ENCODE measurements at regions not wholly inside any gene's neighbourhood (a gene's known extent, or its start where the extent isn't known, plus 50 kb on each side); places are given as distances from the start of the nearest gene placed in this dataset.
"Not testable (repeated sequence)": the region's sequence is repeated elsewhere in the genome, so short reads cannot be mapped to it uniquely, and the experiment has no call there.

- H3K36me3 ChIP-seq (ENCODE audit: control insufficient read depth in 1 of 2, insufficient read depth in 2 of 2, low read depth in 1 of 2, low read length in 2 of 2), result no peaks in the 10 kb centered on the region
- no peak overlapping the region for H2AFZ ChIP-seq (ENCODE audit: low read depth, low read length)
- WGBS, result 83% methylated on average over 8 of the region's 8 CpGs
Observed at GRCh38 chr7:65489260-65489767, 115.7 kb downstream of the ZNF92 start.

GRCh38 chr7:65496697-65497096 is 123.0 kb downstream of the ZNF92 start:
- not testable (repeated sequence) for H3K18ac ChIP-seq (ENCODE audit: low read depth in 1 of 2, low read length in 2 of 2); H2BK15ac ChIP-seq (ENCODE audit: low read depth, poor library complexity, severe bottlenecking); H2AK5ac ChIP-seq (ENCODE audit: low read length, severe bottlenecking); H3K23ac ChIP-seq (ENCODE audit: low read length in 2 of 2); H3K36me3 ChIP-seq (ENCODE audit: control insufficient read depth in 1 of 2, insufficient read depth in 2 of 2, low read depth in 1 of 2, low read length in 2 of 2); H4K8ac ChIP-seq (ENCODE audit: low read length); DNase-seq; H3K79me1 ChIP-seq (replicated peaks; ENCODE audit: low read length, poor library complexity, severe bottlenecking); H3K27me3 ChIP-seq (ENCODE audit: control insufficient read depth in 1 of 2, insufficient read depth in 1 of 2, low read length in 2 of 2); H3K4me3 ChIP-seq (ENCODE audit: insufficient read depth in 1 of 2, low read depth in 1 of 2, low read length in 2 of 2); H2BK12ac ChIP-seq (ENCODE audit: low read length in 2 of 2); H3K27ac ChIP-seq (ENCODE audit: low read length, poor library complexity, severe bottlenecking); H3K9ac ChIP-seq (ENCODE audit: low read length); H3K4me2 ChIP-seq (ENCODE audit: low read length, poor library complexity, severe bottlenecking); H4K91ac ChIP-seq (ENCODE audit: low read length); H3K14ac ChIP-seq (ENCODE audit: low read length in 2 of 2); H3K4ac ChIP-seq (ENCODE audit: low read depth in 1 of 2, low read length in 2 of 2); H2BK120ac ChIP-seq (ENCODE audit: low read depth, low read length); H2AFZ ChIP-seq (ENCODE audit: low read depth, low read length); H3K9me3 ChIP-seq (ENCODE audit: control insufficient read depth, low read length); H3K4me1 ChIP-seq (ENCODE audit: control insufficient read depth, insufficient read depth, low read depth, low read length); H2BK5ac ChIP-seq (ENCODE audit: low read depth, low read length, poor library complexity, severe bottlenecking)
- no CpG with 5 or more reads among the region's 2 CpGs for WGBS

More at GRCh38 chr7:65489260-65489767, 115.7 kb downstream of the ZNF92 start:
- H3K27ac ChIP-seq (ENCODE audit: low read length, poor library complexity, severe bottlenecking), result no peak overlapping the region
- no peak overlapping the region for H4K91ac ChIP-seq (ENCODE audit: low read length)
- H3K23ac ChIP-seq (ENCODE audit: low read length in 2 of 2), result no peak overlapping the region
- no peak overlapping the region for H3K18ac ChIP-seq (ENCODE audit: low read depth in 1 of 2, low read length in 2 of 2)
- no peaks in the 10 kb centered on the region for H3K4me1 ChIP-seq (ENCODE audit: control insufficient read depth, insufficient read depth, low read depth, low read length)
- H3K4me2 ChIP-seq (ENCODE audit: low read length, poor library complexity, severe bottlenecking), result no peak overlapping the region
- no peak overlapping the region for H2BK5ac ChIP-seq (ENCODE audit: low read depth, low read length, poor library complexity, severe bottlenecking)
- H3K27me3 ChIP-seq (ENCODE audit: control insufficient read depth in 1 of 2, insufficient read depth in 1 of 2, low read length in 2 of 2), result no peaks in the 10 kb centered on the region
- no peaks in the 10 kb centered on the region for H3K79me1 ChIP-seq (replicated peaks; ENCODE audit: low read length, poor library complexity, severe bottlenecking)
- H2BK120ac ChIP-seq (ENCODE audit: low read depth, low read length), result no peak overlapping the region
- no peak overlapping the region for H4K8ac ChIP-seq (ENCODE audit: low read length)
- H3K4me3 ChIP-seq (ENCODE audit: insufficient read depth in 1 of 2, low read depth in 1 of 2, low read length in 2 of 2), result no peak overlapping the region
- H2AK5ac ChIP-seq (ENCODE audit: low read length, severe bottlenecking), result no peak overlapping the region
- peaks cover 18% of the 10 kb centered on the region for H3K9me3 ChIP-seq (ENCODE audit: control insufficient read depth, low read length)
- no peak for DNase-seq
- no peak overlapping the region for H2BK12ac ChIP-seq (ENCODE audit: low read length in 2 of 2)
- H3K4ac ChIP-seq (ENCODE audit: low read depth in 1 of 2, low read length in 2 of 2), result no peak overlapping the region
- H3K9ac ChIP-seq (ENCODE audit: low read length), result no peak overlapping the region
- H3K14ac ChIP-seq (ENCODE audit: low read length in 2 of 2), result no peak overlapping the region
- no peak overlapping the region for H2BK15ac ChIP-seq (ENCODE audit: low read depth, poor library complexity, severe bottlenecking)

- Histone ChIP-seq H3K14ac (ENCODE audit: low read length in 2 of 2) (no peak overlapping the region), H2BK120ac (ENCODE audit: low read depth, low read length) (no peak overlapping the region), H3K4me2 (ENCODE audit: low read length, poor library complexity, severe bottlenecking) (no peak overlapping the region), H3K27me3 (ENCODE audit: control insufficient read depth in 1 of 2, insufficient read depth in 1 of 2, low read length in 2 of 2) (no peaks in the 10 kb centered on the region), H2BK5ac (ENCODE audit: low read depth, low read length, poor library complexity, severe bottlenecking) (no peak overlapping the region), H3K23ac (ENCODE audit: low read length in 2 of 2) (no peak overlapping the region), H3K4me3 (ENCODE audit: insufficient read depth in 1 of 2, low read depth in 1 of 2, low read length in 2 of 2) (no peak overlapping the region), H3K27ac (ENCODE audit: low read length, poor library complexity, severe bottlenecking) (no peak overlapping the region), H4K91ac (ENCODE audit: low read length) (no peak overlapping the region), H3K9ac (ENCODE audit: low read length) (no peak overlapping the region), H3K79me1 (replicated peaks; ENCODE audit: low read length, poor library complexity, severe bottlenecking) (no peaks in the 10 kb centered on the region), H4K8ac (ENCODE audit: low read length) (no peak overlapping the region), H3K4ac (ENCODE audit: low read depth in 1 of 2, low read length in 2 of 2) (no peak overlapping the region), H2AFZ (ENCODE audit: low read depth, low read length) (no peak overlapping the region), H2BK15ac (ENCODE audit: low read depth, poor library complexity, severe bottlenecking) (no peak overlapping the region), H3K36me3 (ENCODE audit: control insufficient read depth in 1 of 2, insufficient read depth in 2 of 2, low read depth in 1 of 2, low read length in 2 of 2) (no peaks in the 10 kb centered on the region), H3K4me1 (ENCODE audit: control insufficient read depth, insufficient read depth, low read depth, low read length) (no peaks in the 10 kb centered on the region), H2AK5ac (ENCODE audit: low read length, severe bottlenecking) (no peak overlapping the region), H2BK12ac (ENCODE audit: low read length in 2 of 2) (no peak overlapping the region), H3K18ac (ENCODE audit: low read depth in 1 of 2, low read length in 2 of 2) (no peak overlapping the region), H3K9me3 (ENCODE audit: control insufficient read depth, low read length) (peaks cover 4% of the 10 kb centered on the region)
- no peak for DNase-seq
Observed at GRCh38 chr7:65503434-65504152, 129.9 kb downstream of the ZNF92 start.

GRCh38 chr7:65504504-65505319 is 131.1 kb downstream of the ZNF92 start:
- H2BK12ac ChIP-seq (ENCODE audit: low read length in 2 of 2); H3K36me3 ChIP-seq (ENCODE audit: control insufficient read depth in 1 of 2, insufficient read depth in 2 of 2, low read depth in 1 of 2, low read length in 2 of 2); H4K91ac ChIP-seq (ENCODE audit: low read length); H4K8ac ChIP-seq (ENCODE audit: low read length); H3K4me3 ChIP-seq (ENCODE audit: insufficient read depth in 1 of 2, low read depth in 1 of 2, low read length in 2 of 2); H3K9ac ChIP-seq (ENCODE audit: low read length); H2BK5ac ChIP-seq (ENCODE audit: low read depth, low read length, poor library complexity, severe bottlenecking); H2BK15ac ChIP-seq (ENCODE audit: low read depth, poor library complexity, severe bottlenecking); H3K18ac ChIP-seq (ENCODE audit: low read depth in 1 of 2, low read length in 2 of 2); H3K4me1 ChIP-seq (ENCODE audit: control insufficient read depth, insufficient read depth, low read depth, low read length); DNase-seq; H2AFZ ChIP-seq (ENCODE audit: low read depth, low read length); H3K27ac ChIP-seq (ENCODE audit: low read length, poor library complexity, severe bottlenecking); H3K4ac ChIP-seq (ENCODE audit: low read depth in 1 of 2, low read length in 2 of 2); H3K9me3 ChIP-seq (ENCODE audit: control insufficient read depth, low read length); H2BK120ac ChIP-seq (ENCODE audit: low read depth, low read length); H2AK5ac ChIP-seq (ENCODE audit: low read length, severe bottlenecking); H3K27me3 ChIP-seq (ENCODE audit: control insufficient read depth in 1 of 2, insufficient read depth in 1 of 2, low read length in 2 of 2); H3K4me2 ChIP-seq (ENCODE audit: low read length, poor library complexity, severe bottlenecking); H3K23ac ChIP-seq (ENCODE audit: low read length in 2 of 2); H3K14ac ChIP-seq (ENCODE audit: low read length in 2 of 2); H3K79me1 ChIP-seq (replicated peaks; ENCODE audit: low read length, poor library complexity, severe bottlenecking): not testable (repeated sequence)
- WGBS, result 47% methylated on average over 1 of the region's 1 CpG
